ENCODE measurements at regions not wholly inside any gene's neighbourhood (a gene's known extent, or its start where the extent isn't known, plus 50 kb on each side); places are given as distances from the start of the nearest gene placed in this dataset.

DNA sequence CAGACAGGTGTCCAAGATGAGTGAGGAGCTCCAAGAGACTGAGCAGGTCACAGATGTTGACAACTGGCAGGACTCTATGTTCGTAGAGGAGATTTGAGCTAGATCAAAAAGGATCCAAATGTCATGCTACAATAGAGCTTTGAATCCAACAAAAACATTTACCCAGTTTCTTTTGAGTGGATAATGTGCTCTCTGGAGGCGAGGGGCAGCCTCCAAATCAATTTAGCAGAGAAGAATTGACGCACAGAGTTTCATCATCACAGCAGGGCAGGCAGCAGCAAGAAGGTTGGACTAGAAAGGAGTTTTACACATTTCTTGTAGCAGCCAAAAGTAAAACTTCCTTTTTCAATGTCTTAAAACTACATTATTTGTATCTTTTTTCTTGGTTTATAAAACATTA is 653.0 kb downstream of the RNF144A start:
- no peak for TF ChIP-seq CTCF (conservative IDR thresholded peaks at IDR 0.05; ENCODE audit: low read depth, low read length)
- no peak for TF ChIP-seq EZH2 (IDR thresholded peaks at IDR 0.05; ENCODE audit: borderline replicate concordance, low read depth, low read length, poor library complexity, severe bottlenecking)
